Natural killer cell (primary cell): ENCODE measurements at regions not wholly inside any gene's neighbourhood (a gene's known extent, or its start where the extent isn't known, plus 50 kb on each side); places are given as distances from the start of the nearest gene placed in this dataset.
"Not testable (repeated sequence)": the region's sequence is repeated elsewhere in the genome, so short reads cannot be mapped to it uniquely, and the experiment has no call there.

ENCODE experiments used
- ATAC-seq, 3 donors: fragments of 150-1000 bp in 2 of 3; fragments of 200-7000 bp in 1 of 3; cut with Tn5 transposase; 1 replicate in 1 of 3; 2 replicates in 2 of 3; pipeline ENCODE4 v1.10.0; 2021; ENCODE audit warnings: mild to moderate bottlenecking in 2 of 3, moderate library complexity in 2 of 3
- DNase-seq, 2 donors: peaks; one replicate each; pipeline versions ENCODE4 v3.0.0 to v3.0.0-alpha.2; 2013 to 2021; ENCODE audit warnings: mixed read lengths in 1 of 2
- H3K27ac ChIP-seq: one replicate; pipeline ENCODE4 v1.5.1; 2013; ENCODE audit warnings: mild to moderate bottlenecking, low read length
- H3K27me3 ChIP-seq: one replicate; pipeline ENCODE4 v1.6.1; 2013; ENCODE audit warnings: low read length; ENCODE audit not compliant: control insufficient read depth, insufficient read depth
- H3K36me3 ChIP-seq: one replicate; pipeline ENCODE4 v1.6.1; 2013; ENCODE audit warnings: low read length; ENCODE audit not compliant: control insufficient read depth, insufficient read depth
- H3K4me1 ChIP-seq: one replicate; pipeline ENCODE4 v1.6.1; 2013; ENCODE audit warnings: low read length; ENCODE audit not compliant: control insufficient read depth, insufficient read depth
- H3K4me3 ChIP-seq: one replicate; pipeline ENCODE4 v1.5.1; 2013; ENCODE audit warnings: low read length
- H3K9me3 ChIP-seq: one replicate; pipeline ENCODE4 v1.6.1; 2013; ENCODE audit warnings: low read length; ENCODE audit not compliant: control insufficient read depth, insufficient read depth
- H3K27ac Mint-ChIP-seq, 2 donors: one replicate each; pipeline ENCODE4 v1.8.0; 2022; ENCODE audit warnings: mild to moderate bottlenecking in 2 of 2, mixed read lengths in 2 of 2, moderate library complexity in 1 of 2
- H3K27me3 Mint-ChIP-seq, 2 donors: one replicate each; pipeline ENCODE4 v1.8.0; 2022; ENCODE audit warnings: low read depth in 2 of 2, mixed read lengths in 2 of 2
- H3K36me3 Mint-ChIP-seq: one replicate; pipeline ENCODE4 v1.8.0; 2022; ENCODE audit warnings: mixed read lengths
- H3K4me1 Mint-ChIP-seq, 2 donors: one replicate each; pipeline ENCODE4 v1.8.0; 2022; ENCODE audit warnings: mixed read lengths in 2 of 2
- H3K4me3 Mint-ChIP-seq: one replicate; pipeline ENCODE4 v1.8.0; 2022; ENCODE audit warnings: mild to moderate bottlenecking, moderate library complexity, mixed read lengths
- H3K9me3 Mint-ChIP-seq, 2 donors: one replicate each; pipeline ENCODE4 v1.8.0; 2022; ENCODE audit warnings: mixed read lengths in 2 of 2
- CTCF ChIP-seq: fragments of 200-600 bp; IDR thresholded peaks from one replicate; pipeline ENCODE4 v1.8.0; 2022; ENCODE audit warnings: antibody characterized with exemption
- WGBS: methylation state at CpG from one replicate; pipeline ENCODE4 v1.1.7; 2013; ENCODE audit warnings: missing lambda C conversion rate; ENCODE audit not compliant: insufficient coverage; 5-methylcytosine and 5-hydroxymethylcytosine counted together
- intact Hi-C: fragments of 100-400 bp; cut with micrococcal nuclease; formaldehyde crosslinking; loops from one replicate; pipeline ENCODE4 v1.14.2; 2022

GRCh38 chr3:70615286-70615685 lies 302.8 kb upstream of the MDFIC2 start:
- H3K4me3 Mint-ChIP-seq, result no peak overlapping the region
- intact Hi-C loops, result no loop called here
- no peaks in the 10 kb centered on the region for H3K4me1 Mint-ChIP-seq
- Histone ChIP-seq H3K27me3 (no peaks in the 10 kb centered on the region), H3K36me3 (no peaks in the 10 kb centered on the region), H3K9me3 (peaks cover 2% of the 10 kb centered on the region), H3K27ac (no peak overlapping the region), H3K4me1 (no peaks in the 10 kb centered on the region), H3K4me3 (no peak overlapping the region)
- DNase-seq (no peak), ATAC-seq (no peak)
- no peak for TF ChIP-seq CTCF
- peaks cover 0 to 6% of the 10 kb centered on the region in 2 donors for H3K27me3 Mint-ChIP-seq
- H3K27ac Mint-ChIP-seq, result no peak overlapping the region
- H3K36me3 Mint-ChIP-seq, result no peaks in the 10 kb centered on the region
- H3K9me3 Mint-ChIP-seq, result peaks cover 0 to 4% of the 10 kb centered on the region in 2 donors
- WGBS, result 0% methylated on average over 1 of the region's 1 CpG

GRCh38 chr3:70614111-70614510 lies 301.7 kb upstream of the MDFIC2 start:
- Histone ChIP-seq H3K27me3 (no peaks in the 10 kb centered on the region), H3K27ac (no peak overlapping the region), H3K36me3 (no peaks in the 10 kb centered on the region), H3K4me3 (no peak overlapping the region), H3K4me1 (no peaks in the 10 kb centered on the region), H3K9me3 (peaks cover 2% of the 10 kb centered on the region)
- Mint-ChIP-seq H3K36me3 (no peaks in the 10 kb centered on the region), H3K27me3 (peaks cover 0 to 3% of the 10 kb centered on the region in 2 donors), H3K4me1 (no peaks in the 10 kb centered on the region), H3K4me3 (no peak overlapping the region), H3K9me3 (peaks cover 0 to 2% of the 10 kb centered on the region in 2 donors), H3K27ac (no peak overlapping the region)
- ATAC-seq (no peak), DNase-seq (no peak)
- no peak for TF ChIP-seq CTCF
- 85% methylated on average over 5 of the region's 6 CpGs for WGBS
- intact Hi-C loops, result no loop called here

GRCh38 chr3:70612920-70613319 lies 300.5 kb upstream of the MDFIC2 start:
- Mint-ChIP-seq H3K36me3 (no peaks in the 10 kb centered on the region), H3K27me3 (peaks cover 3 to 6% of the 10 kb centered on the region in 2 donors), H3K4me1 (no peaks in the 10 kb centered on the region), H3K27ac (no peak overlapping the region), H3K9me3 (peaks cover 0 to 2% of the 10 kb centered on the region in 2 donors), H3K4me3 (no peak overlapping the region)
- DNase-seq, result no peak
- Histone ChIP-seq H3K4me1 (no peaks in the 10 kb centered on the region), H3K36me3 (no peaks in the 10 kb centered on the region), H3K27ac (no peak overlapping the region), H3K27me3 (no peaks in the 10 kb centered on the region), H3K9me3 (peaks cover 2% of the 10 kb centered on the region), H3K4me3 (no peak overlapping the region)
- WGBS, result 89% methylated on average over 8 of the region's 11 CpGs
- intact Hi-C loops, result no loop called here
- ATAC-seq, result no peak
- no peak for TF ChIP-seq CTCF

GRCh38 chr3:70611667-70612277 lies 299.3 kb upstream of the MDFIC2 start:
- 95% methylated on average over 25 of the region's 25 CpGs for WGBS
- H3K27me3 Mint-ChIP-seq, H3K9me3 Mint-ChIP-seq, H3K4me1 Mint-ChIP-seq, H3K27ac ChIP-seq, intact Hi-C loops, H3K9me3 ChIP-seq, H3K27me3 ChIP-seq, H3K27ac Mint-ChIP-seq, ATAC-seq, H3K36me3 Mint-ChIP-seq, DNase-seq, H3K36me3 ChIP-seq, H3K4me3 Mint-ChIP-seq, H3K4me3 ChIP-seq, H3K4me1 ChIP-seq: not testable (repeated sequence)
